Hepatocyte (in vitro differentiated cells): ENCODE measurements at regions not wholly inside any gene's neighbourhood (a gene's known extent, or its start where the extent isn't known, plus 50 kb on each side); places are given as distances from the start of the nearest gene placed in this dataset.

Experiments
- EZH2 ChIP-seq: fragments of 200-600 bp; sonication (generic); IDR thresholded peaks from 2 replicates; pipeline ENCODE4 v1.6.1; 2016; ENCODE audit warnings: antibody characterized with exemption, mild to moderate bottlenecking, borderline replicate concordance
- TF ChIP-seq, protein P1 (sequence below): fragments of 200-600 bp; sonication (generic); IDR thresholded peaks from 2 replicates; pipeline ENCODE4 v1.5.1; 2016; ENCODE audit warnings: antibody characterized with exemption, mild to moderate bottlenecking; ENCODE audit not compliant: poor library complexity

DNA sequence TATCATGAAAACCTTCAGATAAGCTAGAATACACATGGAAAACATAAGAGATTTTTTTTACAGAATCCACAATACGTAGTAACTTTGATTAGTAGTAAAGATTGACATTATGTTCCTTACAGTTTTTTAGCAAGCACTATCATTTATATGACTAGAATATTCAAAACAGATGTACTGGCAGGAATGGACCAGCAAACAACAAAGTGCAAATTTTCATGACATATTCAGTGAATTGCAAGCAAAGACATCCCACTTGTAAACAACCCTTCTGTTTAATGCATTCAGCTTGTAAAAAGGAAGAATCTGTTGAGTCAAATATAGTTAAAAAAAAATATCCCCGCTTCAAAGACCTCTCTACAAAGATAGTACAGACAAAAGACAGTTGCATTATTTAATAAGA is 403.7 kb upstream of the TRAM1L1 start:
- TF ChIP-seq, protein P1, sequence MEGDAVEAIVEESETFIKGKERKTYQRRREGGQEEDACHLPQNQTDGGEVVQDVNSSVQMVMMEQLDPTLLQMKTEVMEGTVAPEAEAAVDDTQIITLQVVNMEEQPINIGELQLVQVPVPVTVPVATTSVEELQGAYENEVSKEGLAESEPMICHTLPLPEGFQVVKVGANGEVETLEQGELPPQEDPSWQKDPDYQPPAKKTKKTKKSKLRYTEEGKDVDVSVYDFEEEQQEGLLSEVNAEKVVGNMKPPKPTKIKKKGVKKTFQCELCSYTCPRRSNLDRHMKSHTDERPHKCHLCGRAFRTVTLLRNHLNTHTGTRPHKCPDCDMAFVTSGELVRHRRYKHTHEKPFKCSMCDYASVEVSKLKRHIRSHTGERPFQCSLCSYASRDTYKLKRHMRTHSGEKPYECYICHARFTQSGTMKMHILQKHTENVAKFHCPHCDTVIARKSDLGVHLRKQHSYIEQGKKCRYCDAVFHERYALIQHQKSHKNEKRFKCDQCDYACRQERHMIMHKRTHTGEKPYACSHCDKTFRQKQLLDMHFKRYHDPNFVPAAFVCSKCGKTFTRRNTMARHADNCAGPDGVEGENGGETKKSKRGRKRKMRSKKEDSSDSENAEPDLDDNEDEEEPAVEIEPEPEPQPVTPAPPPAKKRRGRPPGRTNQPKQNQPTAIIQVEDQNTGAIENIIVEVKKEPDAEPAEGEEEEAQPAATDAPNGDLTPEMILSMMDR, result no peak
- TF ChIP-seq EZH2, result no peak
